HG02981 (cell line): ENCODE measurements at regions not wholly inside any gene's neighbourhood (a gene's known extent, or its start where the extent isn't known, plus 50 kb on each side); places are given as distances from the start of the nearest gene placed in this dataset.

Experiments used
- ATAC-seq: cut with Tn5 transposase; IDR thresholded peaks from one replicate; pipeline ENCODE4 v1.9.1; 2021; ENCODE audit warnings: mild to moderate bottlenecking, moderate library complexity; ENCODE audit not compliant: unreplicated experiment

GRCh38 chr21:38556390-38556789, 58.1 kb upstream of the ERG start:
- no peak for ATAC-seq

- ATAC-seq, result no peak
Observed at GRCh38 chr21:38561205-38561604, 62.9 kb upstream of the ERG start.

GRCh38 chr21:38561613-38562581, 63.6 kb upstream of the ERG start:
- ATAC-seq, result no peak

- no peak for ATAC-seq
Observed at GRCh38 chr21:38567335-38567969, 69.2 kb upstream of the ERG start.

- ATAC-seq, result no peak
Observed at GRCh38 chr21:38567970-38568360, 69.7 kb upstream of the ERG start.

GRCh38 chr21:38569733-38570132, 71.5 kb upstream of the ERG start:
- no peak for ATAC-seq

GRCh38 chr21:38570596-38570995, 72.3 kb upstream of the ERG start:
- ATAC-seq, result no peak

GRCh38 chr21:38574895-38575575, 76.8 kb upstream of the ERG start:
- no peak for ATAC-seq

- ATAC-seq, result no peak
Observed at GRCh38 chr21:38577887-38578286, 79.6 kb upstream of the ERG start.

GRCh38 chr21:38590449-38591217, 92.4 kb upstream of the ERG start:
- ATAC-seq, result no peak

GRCh38 chr21:38591218-38591537, 92.9 kb upstream of the ERG start:
- ATAC-seq, result no peak

GRCh38 chr21:38596264-38597042, 98.2 kb upstream of the ERG start:
- no peak for ATAC-seq

GRCh38 chr21:38597421-38597820, 99.1 kb upstream of the ERG start:
- no peak for ATAC-seq

- ATAC-seq, result no peak
Observed at GRCh38 chr21:38598413-38598812, 100.1 kb upstream of the ERG start.

GRCh38 chr21:38599381-38599975, 101.2 kb upstream of the ERG start:
- ATAC-seq, result no peak

GRCh38 chr21:38600106-38600505, 101.8 kb upstream of the ERG start:
- ATAC-seq, result no peak

GRCh38 chr21:38605236-38605635, 107.0 kb upstream of the ERG start:
- no peak for ATAC-seq

GRCh38 chr21:38609580-38609979, 111.3 kb upstream of the ERG start:
- no peak for ATAC-seq

GRCh38 chr21:38610623-38611251, 112.5 kb upstream of the ERG start:
- ATAC-seq, result no peak
